BJ (cell line): ENCODE measurements at regions not wholly inside any gene's neighbourhood (a gene's known extent, or its start where the extent isn't known, plus 50 kb on each side); places are given as distances from the start of the nearest gene placed in this dataset.

ENCODE experiments used
- CTCF ChIA-PET: fragments of 350-600 bp; formaldehyde crosslinking; extraction: SDS; loops from one replicate; lab custom pipeline; 2021; ENCODE audit warnings: antibody characterized with exemption, inconsistent platforms; lab: Yijun Ruan, JAX
- POLR2A ChIA-PET: fragments of 300-600 bp; sonication (Branson Sonifier 250); formaldehyde crosslinking; extraction: SDS; loops from one replicate; lab custom pipeline; 2021; ENCODE audit warnings: antibody characterized with exemption; lab: Charles Lee
- DNase-seq: peaks from one replicate; pipeline ENCODE4 v3.0.0-alpha.2; 2011; ENCODE audit warnings: low read depth
- H3K27me3 ChIP-seq: 2 replicates; pipeline ENCODE4 v1.6.0; 2011; ENCODE audit warnings: low read length; ENCODE audit not compliant: control insufficient read depth, insufficient read depth
- H3K36me3 ChIP-seq: 2 replicates; pipeline ENCODE4 v1.5.1; 2011; ENCODE audit warnings: low read length; ENCODE audit not compliant: control insufficient read depth, insufficient read depth
- H3K4me3 ChIP-seq: 2 replicates; pipeline ENCODE4 v1.5.1; 2011; ENCODE audit warnings: low read depth, mild to moderate bottlenecking, control low read depth, low read length
- CTCF ChIP-seq: IDR thresholded peaks from 2 replicates; pipeline ENCODE4 v1.5.1; 2011; ENCODE audit warnings: low read depth, mild to moderate bottlenecking, control low read depth, inconsistent platforms, low read length, moderate library complexity; ENCODE audit not compliant: insufficient read depth

- ChIA-PET CTCF (no interaction called here), POLR2A (no interaction called here)
- Histone ChIP-seq H3K27me3 (0 out of 2 replicates have a peak, but pooled peaks cover 1% of the 10 kb centered on the region), H3K36me3 (no peaks in the 10 kb centered on the region), H3K4me3 (no peak overlapping the region)
- no peak for DNase-seq
- no peak for TF ChIP-seq CTCF
Observed at GRCh38 chr1:169041366-169041765, 65.1 kb upstream of the ATP1B1 start.

- Histone ChIP-seq H3K36me3 (no peaks in the 10 kb centered on the region), H3K4me3 (no peak overlapping the region), H3K27me3 (0 out of 2 replicates have a peak, but pooled peaks cover 1% of the 10 kb centered on the region)
- no peak for DNase-seq
- TF ChIP-seq CTCF, result no peak
- CTCF ChIA-PET, result interaction anchor here (0.6 to 0.8 kb wide), 2 partner anchors 64 to 307 kb away, joined by 3 read pairs; no protein-coding TSS in a partner anchor
- POLR2A ChIA-PET, result no interaction called here
Observed at GRCh38 chr1:169042377-169042776, 64.1 kb upstream of the ATP1B1 start.

GRCh38 chr1:169043823-169044222, 62.7 kb upstream of the ATP1B1 start:
- Histone ChIP-seq H3K4me3 (no peak overlapping the region), H3K27me3 (0 out of 2 replicates have a peak, but pooled peaks cover 1% of the 10 kb centered on the region), H3K36me3 (no peaks in the 10 kb centered on the region)
- TF ChIP-seq CTCF, result no peak
- no peak for DNase-seq
- ChIA-PET CTCF (no interaction called here), POLR2A (no interaction called here)

- POLR2A ChIA-PET, result no interaction called here
- no peak for TF ChIP-seq CTCF
- H3K36me3 ChIP-seq, result no peaks in the 10 kb centered on the region
- no peak for DNase-seq
- 0 out of 2 replicates have a peak, but pooled peaks cover 1% of the 10 kb centered on the region for H3K27me3 ChIP-seq
- no peak overlapping the region for H3K4me3 ChIP-seq
- CTCF ChIA-PET, result no interaction called here
Observed at GRCh38 chr1:169044296-169044695, 62.2 kb upstream of the ATP1B1 start.

GRCh38 chr1:169044971-169045370, 61.5 kb upstream of the ATP1B1 start:
- CTCF ChIA-PET, result no interaction called here
- DNase-seq, result no peak

More at GRCh38 chr1:169044971-169045370, 61.5 kb upstream of the ATP1B1 start:
- no peak for TF ChIP-seq CTCF
- H3K4me3 ChIP-seq, result no peak overlapping the region
- H3K36me3 ChIP-seq, result no peaks in the 10 kb centered on the region
- POLR2A ChIA-PET, result no interaction called here
- 0 out of 2 replicates have a peak, but pooled peaks cover 1% of the 10 kb centered on the region for H3K27me3 ChIP-seq
